H54 (cell line): ENCODE measurements at regions not wholly inside any gene's neighbourhood (a gene's known extent, or its start where the extent isn't known, plus 50 kb on each side); places are given as distances from the start of the nearest gene placed in this dataset.

Experiments used
- DNase-seq: peaks from one replicate; pipeline ENCODE4 v3.0.0; 2011; ENCODE audit warnings: low spot score, mixed read lengths; ENCODE audit not compliant: insufficient read length
- FAIRE-seq: peaks from 3 replicates; lab custom pipeline; 2011; peaks lifted over from hg19 to GRCh38; lab: Jason Lieb, UNC
- POLR2A ChIP-seq: IDR thresholded peaks from 2 replicates; pipeline ENCODE4 v1.6.1; 2011; ENCODE audit warnings: low read depth, mild to moderate bottlenecking, low read length

GRCh38 chr16:72422308-72422897 is 250.4 kb upstream of the PMFBP1 start:
- DNase-seq (no peak), FAIRE-seq (no peak)
- TF ChIP-seq POLR2A: no peak

- TF ChIP-seq POLR2A: no peak
- no peak for FAIRE-seq
- no peak for DNase-seq
Observed at GRCh38 chr16:72419638-72420037, 247.7 kb upstream of the PMFBP1 start.

- no peak for FAIRE-seq
- TF ChIP-seq POLR2A: no peak
- DNase-seq: no peak
Observed at GRCh38 chr16:72415379-72415778, 243.4 kb upstream of the PMFBP1 start.

- no peak for DNase-seq
- no peak for TF ChIP-seq POLR2A
- FAIRE-seq: no peak
Observed at GRCh38 chr16:72410492-72410891, 238.5 kb upstream of the PMFBP1 start.

GRCh38 chr16:72409423-72409822 is 237.5 kb upstream of the PMFBP1 start:
- no peak for TF ChIP-seq POLR2A
- no peak for FAIRE-seq
- no peak for DNase-seq

GRCh38 chr16:72406390-72406789 is 234.4 kb upstream of the PMFBP1 start:
- FAIRE-seq (no peak), DNase-seq (no peak)
- no peak for TF ChIP-seq POLR2A

- no peak for TF ChIP-seq POLR2A
- no peak for FAIRE-seq
- DNase-seq: no peak
Observed at GRCh38 chr16:72404299-72404698, 232.3 kb upstream of the PMFBP1 start.

- FAIRE-seq: no peak
- no peak for DNase-seq
- no peak for TF ChIP-seq POLR2A
Observed at GRCh38 chr16:72401084-72401361, 229.1 kb upstream of the PMFBP1 start.

GRCh38 chr16:72400257-72401083 is 228.5 kb upstream of the PMFBP1 start:
- TF ChIP-seq POLR2A: no peak
- peak; percentile 5 for DNase-seq
- peak; percentile 92 for FAIRE-seq

GRCh38 chr16:72399811-72400210 is 227.9 kb upstream of the PMFBP1 start:
- no peak for TF ChIP-seq POLR2A
- FAIRE-seq: no peak

GRCh38 chr16:72397876-72398275 is 225.9 kb upstream of the PMFBP1 start:
- no peak for TF ChIP-seq POLR2A
- DNase-seq (no peak), FAIRE-seq (no peak)

More at GRCh38 chr16:72399811-72400210, 227.9 kb upstream of the PMFBP1 start:
- DNase-seq: no peak

- DNase-seq (no peak), FAIRE-seq (no peak)
- no peak for TF ChIP-seq POLR2A
Observed at GRCh38 chr16:72394526-72394925, 222.6 kb upstream of the PMFBP1 start.

GRCh38 chr16:72389791-72390190 is 217.8 kb upstream of the PMFBP1 start:
- no peak for DNase-seq
- TF ChIP-seq POLR2A: no peak
- no peak for FAIRE-seq

- FAIRE-seq (no peak), DNase-seq (no peak)
- no peak for TF ChIP-seq POLR2A
Observed at GRCh38 chr16:72388007-72388406, 216.1 kb upstream of the PMFBP1 start.

GRCh38 chr16:72384651-72385050 is 212.7 kb upstream of the PMFBP1 start:
- no peak for DNase-seq
- no peak for FAIRE-seq
- no peak for TF ChIP-seq POLR2A
